Endothelial cell of umbilical vein (primary cell): ENCODE measurements at regions not wholly inside any gene's neighbourhood (a gene's known extent, or its start where the extent isn't known, plus 50 kb on each side); places are given as distances from the start of the nearest gene placed in this dataset.
"Not testable (repeated sequence)": the region's sequence is repeated elsewhere in the genome, so short reads cannot be mapped to it uniquely, and the experiment has no call there.

ENCODE experiments used
- BruUV-seq: library from RNA; stranded (reverse); fragments of 400-500 nt; replicated peaks from 2 replicates; lab custom pipeline; 2021; lab: Mats Ljungman, UMichigan
- CTCF ChIA-PET: fragments of 300-600, 350-600 bp; sonication (Branson Sonifier 250); formaldehyde crosslinking; loops from one replicate; lab custom pipeline; 2021; ENCODE audit warnings: antibody characterized with exemption, inconsistent platforms; lab: Charles Lee
- POLR2A ChIA-PET: fragments of 300-600, 350-600 bp; sonication (Branson Sonifier 250); formaldehyde crosslinking; loops from one replicate; lab custom pipeline; 2021; ENCODE audit warnings: antibody characterized with exemption, inconsistent platforms; lab: Charles Lee
- DNase-seq: peaks from one replicate; pipeline ENCODE4 v3.0.0-alpha.2; 2011; ENCODE audit warnings: low read depth, low spot score
- FAIRE-seq: peaks from 2 replicates; lab custom pipeline; 2011; peaks lifted over from hg19 to GRCh38; lab: Jason Lieb, UNC
- H2AFZ ChIP-seq: 2 replicates; pipeline ENCODE4 v1.6.0; 2012; ENCODE audit warnings: low read depth, low read length, control low read depth, inconsistent platforms
- H3K27ac ChIP-seq: 2 replicates; pipeline ENCODE4 v1.5.1; 2011; ENCODE audit warnings: low read depth, mild to moderate bottlenecking, control low read depth, low read length, moderate library complexity; ENCODE audit not compliant: insufficient read depth
- H3K27me3 ChIP-seq, 2 experiments: 2 replicates each; pipeline versions ENCODE4 v1.6.0 to v1.6.1; 2011; ENCODE audit warnings: low read length in 2 of 2, mixed read lengths in 1 of 2; ENCODE audit not compliant: control insufficient read depth in 2 of 2, insufficient read depth in 2 of 2
- H3K36me3 ChIP-seq, 2 experiments: 2 replicates in 1 of 2; 3 replicates in 1 of 2; pipeline ENCODE4 v1.5.1; 2011; ENCODE audit warnings: low read length in 2 of 2, mild to moderate bottlenecking in 1 of 2, moderate library complexity in 1 of 2; ENCODE audit not compliant: control insufficient read depth in 2 of 2, insufficient read depth in 2 of 2; ENCODE audit errors: extremely low read depth in 1 of 2
- H3K4me1 ChIP-seq: 3 replicates; pipeline ENCODE4 v1.5.1; 2011; ENCODE audit warnings: mild to moderate bottlenecking, low read length; ENCODE audit not compliant: control insufficient read depth, insufficient read depth; ENCODE audit errors: extremely low read depth
- H3K4me2 ChIP-seq: 2 replicates; pipeline ENCODE4 v1.6.1; 2011; ENCODE audit warnings: low read length, control low read depth, mixed read lengths; ENCODE audit not compliant: insufficient read depth
- H3K4me3 ChIP-seq, 3 experiments: fragments of 200-600 bp in 1 of 3; sonication (generic), shearing (Covaris generic) in 1 of 3; replicated peaks in 1 of 3; 2 replicates each; pipeline ENCODE4 v1.5.1; 2011 to 2016; ENCODE audit warnings: control low read depth in 3 of 3, low read length in 3 of 3, mild to moderate bottlenecking in 2 of 3, inconsistent platforms in 1 of 3, low read depth in 1 of 3, moderate library complexity in 1 of 3; ENCODE audit not compliant: insufficient read depth in 1 of 3
- H3K79me2 ChIP-seq: 2 replicates; pipeline ENCODE4 v1.6.0; 2012; ENCODE audit warnings: low read length, inconsistent platforms; ENCODE audit not compliant: control insufficient read depth, insufficient read depth
- H3K9ac ChIP-seq: replicated peaks from 2 replicates; pipeline ENCODE3; 2011; ENCODE audit warnings: low read length, control low read depth; ENCODE audit not compliant: insufficient read depth; ENCODE audit errors: extremely low read depth
- H3K9me1 ChIP-seq: replicated peaks from 3 replicates; pipeline ENCODE4 v1.6.0; 2011; ENCODE audit warnings: mild to moderate bottlenecking, low read length; ENCODE audit not compliant: control insufficient read depth, insufficient read depth; ENCODE audit errors: extremely low read depth
- H3K9me3 ChIP-seq: replicated peaks from 2 replicates; pipeline ENCODE4 v1.5.1; 2012; ENCODE audit warnings: low read length, inconsistent platforms; ENCODE audit not compliant: control insufficient read depth, insufficient read depth
- H4K20me1 ChIP-seq: replicated peaks from 2 replicates; pipeline ENCODE3; 2011; ENCODE audit warnings: mild to moderate bottlenecking, low read length; ENCODE audit not compliant: control insufficient read depth, insufficient read depth; ENCODE audit errors: extremely low read depth
- dilution Hi-C: fragments of 300-500 bp; cut with MboI; formaldehyde crosslinking; loops from one replicate; pipeline ENCODE4 v1.15.0; 2019; ENCODE audit warnings: low sequenced_read_pairs; ENCODE audit not compliant: extremely low pct_ligation_motif_present
- intact Hi-C: fragments of 100-400 bp; cut with micrococcal nuclease; formaldehyde crosslinking; loops from one replicate; pipeline ENCODE4 v1.10.0; 2022

GRCh38 chr14:19163891-19164290, 196.7 kb downstream of the POTEM start:
- H3K4me2 ChIP-seq, H3K9ac ChIP-seq, BruUV-seq, H3K36me3 ChIP-seq, H3K9me1 ChIP-seq, dilution Hi-C loops, H3K27ac ChIP-seq, H3K27me3 ChIP-seq, H3K9me3 ChIP-seq, intact Hi-C loops, H3K4me3 ChIP-seq, FAIRE-seq, H3K4me1 ChIP-seq, H4K20me1 ChIP-seq, CTCF ChIA-PET, H2AFZ ChIP-seq, POLR2A ChIA-PET, H3K79me2 ChIP-seq: not testable (repeated sequence)
- peak; percentile 0 for DNase-seq

DNA sequence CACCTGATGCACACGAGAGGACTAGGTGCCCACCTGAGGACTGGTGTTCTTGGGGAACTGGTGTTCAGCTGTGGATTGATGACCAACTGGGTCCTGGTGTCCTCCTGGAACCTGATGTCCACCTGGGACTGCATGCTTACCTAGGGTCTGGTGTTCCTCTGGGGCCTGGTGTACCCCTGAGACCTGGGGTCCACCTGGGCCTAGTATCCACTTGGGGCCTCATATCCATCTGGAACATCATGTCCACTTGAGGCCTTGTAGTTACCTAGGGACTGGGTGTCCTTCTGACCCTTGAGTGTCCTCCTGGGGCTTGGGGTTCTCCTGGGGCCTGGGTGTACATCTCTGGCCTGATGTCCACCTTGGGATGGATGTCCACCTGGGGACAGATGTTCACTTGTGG, 197.2 kb downstream of the POTEM start:
- H3K36me3 ChIP-seq, POLR2A ChIA-PET, H3K79me2 ChIP-seq, dilution Hi-C loops, BruUV-seq, H4K20me1 ChIP-seq, H3K9me3 ChIP-seq, H3K9ac ChIP-seq, DNase-seq, H3K27me3 ChIP-seq, intact Hi-C loops, H3K4me2 ChIP-seq, CTCF ChIA-PET, H3K4me1 ChIP-seq, H3K9me1 ChIP-seq, FAIRE-seq, H3K27ac ChIP-seq, H3K4me3 ChIP-seq, H2AFZ ChIP-seq: not testable (repeated sequence)

GRCh38 chr14:19166056-19166455, 198.8 kb downstream of the POTEM start:
- H3K4me1 ChIP-seq, H3K4me3 ChIP-seq, H3K9ac ChIP-seq, H3K36me3 ChIP-seq, H3K9me3 ChIP-seq, H3K4me2 ChIP-seq, H3K27me3 ChIP-seq, H2AFZ ChIP-seq, H3K9me1 ChIP-seq, CTCF ChIA-PET, FAIRE-seq, DNase-seq, H4K20me1 ChIP-seq, BruUV-seq, POLR2A ChIA-PET, H3K27ac ChIP-seq, H3K79me2 ChIP-seq, intact Hi-C loops, dilution Hi-C loops: not testable (repeated sequence)

GRCh38 chr14:19167454-19168190, 200.4 kb downstream of the POTEM start:
- intact Hi-C loops, H3K36me3 ChIP-seq, H3K27me3 ChIP-seq, H3K79me2 ChIP-seq, H3K9me3 ChIP-seq, BruUV-seq, dilution Hi-C loops, H3K9ac ChIP-seq, POLR2A ChIA-PET, H3K4me3 ChIP-seq, H2AFZ ChIP-seq, H3K4me2 ChIP-seq, H3K4me1 ChIP-seq, H4K20me1 ChIP-seq, CTCF ChIA-PET, H3K27ac ChIP-seq, H3K9me1 ChIP-seq, FAIRE-seq: not testable (repeated sequence)
- peak; percentile 1 for DNase-seq
